ENCODE measurements at regions not wholly inside any gene's neighbourhood (a gene's known extent, or its start where the extent isn't known, plus 50 kb on each side); places are given as distances from the start of the nearest gene placed in this dataset.

DNA sequence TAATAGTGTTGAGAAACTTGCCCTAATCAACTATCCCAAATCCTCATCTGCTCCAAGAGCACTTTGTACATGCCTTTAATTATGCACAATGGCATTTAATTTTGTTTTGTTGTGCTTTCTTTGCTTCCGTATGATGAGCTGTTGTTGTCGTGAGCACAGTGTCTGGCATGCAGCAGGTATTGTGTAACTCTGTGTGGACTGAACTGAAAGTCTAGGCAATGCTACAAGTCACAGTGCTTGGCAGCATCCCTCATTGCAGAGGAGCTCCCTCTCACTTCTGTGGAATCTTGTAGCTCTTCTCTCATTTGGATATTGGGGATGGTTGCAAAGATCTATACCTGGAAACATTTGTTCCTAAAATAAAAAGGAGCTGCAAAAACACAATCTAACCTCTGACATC is 502.2 kb upstream of the CA10 start:
- Histone ChIP-seq H2AFZ (ENCODE audit: control insufficient read depth, low read length) (no peak overlapping the region), H3K4me3 (ENCODE audit: control insufficient read depth in 2 of 3, extremely low read depth in 1 of 3, insufficient read depth in 2 of 3, low read depth in 1 of 3, low read length in 3 of 3) (no peak overlapping the region), H3K27ac (ENCODE audit: control insufficient read depth, insufficient read depth, low read length) (no peak overlapping the region), H3K27me3 (ENCODE audit: control insufficient read depth, extremely low read depth, insufficient read depth, low read length) (no peaks in the 10 kb centered on the region), H3K9me1 (ENCODE audit: control insufficient read depth, extremely low read depth, insufficient read depth, low read length) (no peaks in the 10 kb centered on the region), H3K4me2 (ENCODE audit: control insufficient read depth, extremely low read depth, insufficient read depth, low read depth, low read length) (no peak overlapping the region), H3K4me1 (ENCODE audit: control insufficient read depth, extremely low read depth, insufficient read depth, low read length) (no peaks in the 10 kb centered on the region), H4K20me1 (ENCODE audit: control insufficient read depth, extremely low read depth, insufficient read depth, low read length) (no peaks in the 10 kb centered on the region), H3K79me2 (ENCODE audit: control insufficient read depth, insufficient read depth, low read length) (no peaks in the 10 kb centered on the region), H3K9me3 (ENCODE audit: control insufficient read depth, low read depth, low read length) (no peaks in the 10 kb centered on the region), H3K36me3 (ENCODE audit: control insufficient read depth in 2 of 2, extremely low read depth in 1 of 2, insufficient read depth in 2 of 2, low read length in 2 of 2) (no peaks in the 10 kb centered on the region), H3K9ac (ENCODE audit: control insufficient read depth, extremely low read depth, insufficient read depth, low read length) (no peak overlapping the region)
- FAIRE-seq: no peak
- dilution Hi-C loops (cut with MboI; ENCODE audit: extremely low pct_ligation_motif_present, low sequenced_read_pairs): no loop called here
- no peak for DNase-seq (ENCODE audit: low read depth, low spot score)
- TF ChIP-seq, protein P1, sequence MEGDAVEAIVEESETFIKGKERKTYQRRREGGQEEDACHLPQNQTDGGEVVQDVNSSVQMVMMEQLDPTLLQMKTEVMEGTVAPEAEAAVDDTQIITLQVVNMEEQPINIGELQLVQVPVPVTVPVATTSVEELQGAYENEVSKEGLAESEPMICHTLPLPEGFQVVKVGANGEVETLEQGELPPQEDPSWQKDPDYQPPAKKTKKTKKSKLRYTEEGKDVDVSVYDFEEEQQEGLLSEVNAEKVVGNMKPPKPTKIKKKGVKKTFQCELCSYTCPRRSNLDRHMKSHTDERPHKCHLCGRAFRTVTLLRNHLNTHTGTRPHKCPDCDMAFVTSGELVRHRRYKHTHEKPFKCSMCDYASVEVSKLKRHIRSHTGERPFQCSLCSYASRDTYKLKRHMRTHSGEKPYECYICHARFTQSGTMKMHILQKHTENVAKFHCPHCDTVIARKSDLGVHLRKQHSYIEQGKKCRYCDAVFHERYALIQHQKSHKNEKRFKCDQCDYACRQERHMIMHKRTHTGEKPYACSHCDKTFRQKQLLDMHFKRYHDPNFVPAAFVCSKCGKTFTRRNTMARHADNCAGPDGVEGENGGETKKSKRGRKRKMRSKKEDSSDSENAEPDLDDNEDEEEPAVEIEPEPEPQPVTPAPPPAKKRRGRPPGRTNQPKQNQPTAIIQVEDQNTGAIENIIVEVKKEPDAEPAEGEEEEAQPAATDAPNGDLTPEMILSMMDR (optimal IDR thresholded peaks at IDR 0.05 in 1 of 3, IDR thresholded peaks at IDR 0.05 in 1 of 3, conservative IDR thresholded peaks at IDR 0.05 in 1 of 3; ENCODE audit: extremely low read depth in 1 of 3, insufficient read depth in 2 of 3, low read length in 3 of 3): no peak
- TF ChIP-seq EZH2 (IDR thresholded peaks at IDR 0.05; ENCODE audit: low read length): no peak

DNA sequence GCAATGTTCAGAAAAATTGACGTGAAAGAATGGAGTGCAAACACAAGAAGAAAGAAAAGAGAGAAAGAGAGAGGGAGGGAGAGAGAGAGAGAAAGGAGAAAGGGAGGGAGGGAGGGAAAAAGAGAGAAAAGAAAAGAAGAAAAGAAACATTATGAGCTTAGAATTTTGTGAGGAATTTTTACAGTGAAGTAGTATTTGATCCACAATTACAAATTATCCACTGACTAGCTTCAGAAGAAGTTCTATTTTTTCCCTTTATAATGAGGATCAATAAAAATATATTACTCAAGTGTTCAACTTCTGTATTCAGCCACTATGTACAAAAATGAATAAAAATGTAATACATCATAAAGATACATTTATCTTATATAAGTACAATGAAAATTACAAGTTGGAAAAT is 494.5 kb upstream of the CA10 start:
- Histone ChIP-seq H4K20me1 (ENCODE audit: control insufficient read depth, extremely low read depth, insufficient read depth, low read length) (no peaks in the 10 kb centered on the region), H3K9ac (ENCODE audit: control insufficient read depth, extremely low read depth, insufficient read depth, low read length) (no peak overlapping the region), H3K27me3 (ENCODE audit: control insufficient read depth, extremely low read depth, insufficient read depth, low read length) (no peaks in the 10 kb centered on the region), H3K9me1 (ENCODE audit: control insufficient read depth, extremely low read depth, insufficient read depth, low read length) (no peaks in the 10 kb centered on the region), H3K4me1 (ENCODE audit: control insufficient read depth, extremely low read depth, insufficient read depth, low read length) (no peaks in the 10 kb centered on the region), H3K79me2 (ENCODE audit: control insufficient read depth, insufficient read depth, low read length) (no peaks in the 10 kb centered on the region), H3K4me3 (ENCODE audit: control insufficient read depth in 2 of 3, extremely low read depth in 1 of 3, insufficient read depth in 2 of 3, low read depth in 1 of 3, low read length in 3 of 3) (no peak overlapping the region), H3K9me3 (ENCODE audit: control insufficient read depth, low read depth, low read length) (no peaks in the 10 kb centered on the region), H3K27ac (ENCODE audit: control insufficient read depth, insufficient read depth, low read length) (no peak overlapping the region), H2AFZ (ENCODE audit: control insufficient read depth, low read length) (no peak overlapping the region), H3K4me2 (ENCODE audit: control insufficient read depth, extremely low read depth, insufficient read depth, low read depth, low read length) (no peak overlapping the region), H3K36me3 (ENCODE audit: control insufficient read depth in 2 of 2, extremely low read depth in 1 of 2, insufficient read depth in 2 of 2, low read length in 2 of 2) (no peaks in the 10 kb centered on the region)
- dilution Hi-C loops (cut with MboI; ENCODE audit: extremely low pct_ligation_motif_present, low sequenced_read_pairs): no loop called here
- DNase-seq (ENCODE audit: low read depth, low spot score) (no peak), FAIRE-seq (no peak)
- TF ChIP-seq EZH2 (IDR thresholded peaks at IDR 0.05; ENCODE audit: low read length): no peak
- TF ChIP-seq, protein P1 (optimal IDR thresholded peaks at IDR 0.05 in 1 of 3, IDR thresholded peaks at IDR 0.05 in 1 of 3, conservative IDR thresholded peaks at IDR 0.05 in 1 of 3; ENCODE audit: extremely low read depth in 1 of 3, insufficient read depth in 2 of 3, low read length in 3 of 3): no peak
